ENCODE measurements at regions not wholly inside any gene's neighbourhood (a gene's known extent, or its start where the extent isn't known, plus 50 kb on each side); places are given as distances from the start of the nearest gene placed in this dataset.

- DNase-seq (ENCODE audit: low spot score) = no peak
Measured at GRCh38 chr4:126775485-126776106, 857.2 kb upstream of the INTU start.

- no peak for DNase-seq (ENCODE audit: low spot score)
Measured at GRCh38 chr4:126776361-126776760, 856.4 kb upstream of the INTU start.

- DNase-seq (ENCODE audit: low spot score) = no peak
Measured at GRCh38 chr4:126777649-126778048, 855.1 kb upstream of the INTU start.

GRCh38 chr4:126778348-126778747 lies 854.4 kb upstream of the INTU start:
- no peak for DNase-seq (ENCODE audit: low spot score)

- DNase-seq (ENCODE audit: low spot score) = no peak
Measured at GRCh38 chr4:126779001-126779400, 853.8 kb upstream of the INTU start.

- DNase-seq (ENCODE audit: low spot score) = no peak
Measured at GRCh38 chr4:126779436-126780166, 853.2 kb upstream of the INTU start.

GRCh38 chr4:126783191-126783590 lies 849.6 kb upstream of the INTU start:
- DNase-seq (ENCODE audit: low spot score) = no peak

GRCh38 chr4:126784966-126785580 lies 847.7 kb upstream of the INTU start:
- DNase-seq (ENCODE audit: low spot score) = no peak

- DNase-seq (ENCODE audit: low spot score) = no peak
Measured at GRCh38 chr4:126790633-126791032, 842.1 kb upstream of the INTU start.

- no peak for DNase-seq (ENCODE audit: low spot score)
Measured at GRCh38 chr4:126794363-126794762, 838.4 kb upstream of the INTU start.

- no peak for DNase-seq (ENCODE audit: low spot score)
Measured at GRCh38 chr4:126798214-126798613, 834.5 kb upstream of the INTU start.

- DNase-seq (ENCODE audit: low spot score) = no peak
Measured at GRCh38 chr4:126799416-126799815, 833.3 kb upstream of the INTU start.

GRCh38 chr4:126799971-126800574 lies 832.7 kb upstream of the INTU start:
- no peak for DNase-seq (ENCODE audit: low spot score)

GRCh38 chr4:126800575-126801141 lies 832.1 kb upstream of the INTU start:
- no peak for DNase-seq (ENCODE audit: low spot score)

GRCh38 chr4:126807132-126807531 lies 825.6 kb upstream of the INTU start:
- no peak for DNase-seq (ENCODE audit: low spot score)

GRCh38 chr4:126812076-126812475 lies 820.7 kb upstream of the INTU start:
- no peak for DNase-seq (ENCODE audit: low spot score)

- DNase-seq (ENCODE audit: low spot score) = no peak
Measured at GRCh38 chr4:126820631-126821030, 812.1 kb upstream of the INTU start.

GRCh38 chr4:126821152-126821551 lies 811.6 kb upstream of the INTU start:
- no peak for DNase-seq (ENCODE audit: low spot score)

- DNase-seq (ENCODE audit: low spot score) = no peak
Measured at GRCh38 chr4:126825083-126825482, 807.7 kb upstream of the INTU start.

- no peak for DNase-seq (ENCODE audit: low spot score)
Measured at GRCh38 chr4:126827669-126828068, 805.1 kb upstream of the INTU start.

GRCh38 chr4:126834854-126835253 lies 797.9 kb upstream of the INTU start:
- DNase-seq (ENCODE audit: low spot score) = no peak

GRCh38 chr4:126838941-126839679 lies 793.6 kb upstream of the INTU start:
- no peak for DNase-seq (ENCODE audit: low spot score)
